ENCODE measurements at regions not wholly inside any gene's neighbourhood (a gene's known extent, or its start where the extent isn't known, plus 50 kb on each side); places are given as distances from the start of the nearest gene placed in this dataset.

- Histone ChIP-seq H3K27ac (ENCODE audit: extremely low read depth, low read depth, low read length) (no peak overlapping the region), H3K9me3 (replicated peaks; ENCODE audit: control insufficient read depth, insufficient read depth, low read depth, low read length) (no peaks in the 10 kb centered on the region; the same call in 1 of the 2 replicates), H3K9me1 (ENCODE audit: control insufficient read depth, insufficient read depth, low read length) (no peaks in the 10 kb centered on the region), H3K9ac (ENCODE audit: insufficient read depth in 1 of 2, low read depth in 2 of 2, low read length in 2 of 2) (no peak overlapping the region), H3K4me1 (replicated peaks in 1 of 2; ENCODE audit: control insufficient read depth in 2 of 2, insufficient read depth in 2 of 2, low read length in 2 of 2) (no peaks in the 10 kb centered on the region), H3K27me3 (ENCODE audit: control insufficient read depth in 2 of 2, insufficient read depth in 2 of 2, low read length in 2 of 2) (no peaks in the 10 kb centered on the region), H3K36me3 (ENCODE audit: control insufficient read depth, insufficient read depth, low read length) (no peaks in the 10 kb centered on the region), H3K4me2 (ENCODE audit: insufficient read depth, low read length) (no peak overlapping the region), H4K20me1 (replicated peaks; ENCODE audit: control insufficient read depth, insufficient read depth, low read length) (no peaks in the 10 kb centered on the region), H2AFZ (ENCODE audit: low read depth, low read length) (no peak overlapping the region), H3K79me2 (ENCODE audit: control insufficient read depth, insufficient read depth, low read length) (no peaks in the 10 kb centered on the region), H3K4me3 (no peak overlapping the region)
- ATAC-seq (no peak), DNase-seq (ENCODE audit: extremely low read depth in 1 of 4, low spot score in 3 of 4) (no peak), FAIRE-seq (no peak)
- in situ Hi-C loops (cut with MboI) (no loop called here), intact Hi-C loops (cut with micrococcal nuclease) (no loop called here)
- POLR2A ChIA-PET: no interaction called here
- CTCF ChIA-PET (ENCODE audit: low intra/inter-chr PET ratio): no interaction called here
- 0% methylated on average over 1 of the region's 1 CpG for WGBS (ENCODE audit: insufficient coverage, low coverage, missing lambda C conversion rate)
- TF ChIP-seq FOS (IDR thresholded peaks at IDR 0.05; ENCODE audit: extremely low read depth, insufficient read length): no peak
- TF ChIP-seq PHF20 (IDR thresholded peaks at IDR 0.05; ENCODE audit: partially characterized antibody): no peak
- no peak for TF ChIP-seq ELF4 (CRISPR knock-in tag; IDR thresholded peaks at IDR 0.05)
- no peak for TF ChIP-seq MAFG (tag; conservative IDR thresholded peaks at IDR 0.05)
- no peak for TF ChIP-seq ZNF184 (CRISPR knock-in tag; IDR thresholded peaks at IDR 0.05)
- TF ChIP-seq CEBPB (tag; IDR thresholded peaks at IDR 0.05): no peak
- TF ChIP-seq ZBTB26 (CRISPR knock-in tag; IDR thresholded peaks at IDR 0.05): no peak
- no peak for TF ChIP-seq DACH1 (IDR thresholded peaks at IDR 0.05; ENCODE audit: partially characterized antibody)
- TF ChIP-seq DPF2 (IDR thresholded peaks at IDR 0.05): no peak
- TF ChIP-seq USF2 (CRISPR knock-in tag; IDR thresholded peaks at IDR 0.05): no peak
- no peak for TF ChIP-seq SMARCE1 (IDR thresholded peaks at IDR 0.05)
- no peak for TF ChIP-seq ZNF79 (CRISPR knock-in tag; IDR thresholded peaks at IDR 0.05; ENCODE audit: low read depth)
- no peak for TF ChIP-seq POLR2B (IDR thresholded peaks at IDR 0.05; ENCODE audit: low read depth, partially characterized antibody)
- no peak for TF ChIP-seq SMAD4 (CRISPR knock-in tag; conservative IDR thresholded peaks at IDR 0.05)
- TF ChIP-seq RFX7 (CRISPR knock-in tag; IDR thresholded peaks at IDR 0.05): no peak
- no peak for TF ChIP-seq ATF1 (CRISPR knock-in tag; IDR thresholded peaks at IDR 0.05)
- TF ChIP-seq ATF1 (tag; IDR thresholded peaks at IDR 0.05): no peak
- TF ChIP-seq ESRRB (CRISPR knock-in tag; IDR thresholded peaks at IDR 0.05; ENCODE audit: borderline replicate concordance): no peak
- no peak for TF ChIP-seq GTF2E2 (tag; IDR thresholded peaks at IDR 0.05)
- TF ChIP-seq, protein P1, sequence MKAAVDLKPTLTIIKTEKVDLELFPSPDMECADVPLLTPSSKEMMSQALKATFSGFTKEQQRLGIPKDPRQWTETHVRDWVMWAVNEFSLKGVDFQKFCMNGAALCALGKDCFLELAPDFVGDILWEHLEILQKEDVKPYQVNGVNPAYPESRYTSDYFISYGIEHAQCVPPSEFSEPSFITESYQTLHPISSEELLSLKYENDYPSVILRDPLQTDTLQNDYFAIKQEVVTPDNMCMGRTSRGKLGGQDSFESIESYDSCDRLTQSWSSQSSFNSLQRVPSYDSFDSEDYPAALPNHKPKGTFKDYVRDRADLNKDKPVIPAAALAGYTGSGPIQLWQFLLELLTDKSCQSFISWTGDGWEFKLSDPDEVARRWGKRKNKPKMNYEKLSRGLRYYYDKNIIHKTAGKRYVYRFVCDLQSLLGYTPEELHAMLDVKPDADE (conservative IDR thresholded peaks at IDR 0.05; ENCODE audit: control insufficient read depth, low read depth, low read length): no peak
- no TSS peak for BruUV-seq (replicated peaks)
Observed at GRCh38 chr1:95625224-95625623, 391.2 kb downstream of the RWDD3 start.
